ENCODE measurements at regions not wholly inside any gene's neighbourhood (a gene's known extent, or its start where the extent isn't known, plus 50 kb on each side); places are given as distances from the start of the nearest gene placed in this dataset.
A peak's percentile ranks its signal among the peaks of the same experiment; 100 is the strongest.

DNA sequence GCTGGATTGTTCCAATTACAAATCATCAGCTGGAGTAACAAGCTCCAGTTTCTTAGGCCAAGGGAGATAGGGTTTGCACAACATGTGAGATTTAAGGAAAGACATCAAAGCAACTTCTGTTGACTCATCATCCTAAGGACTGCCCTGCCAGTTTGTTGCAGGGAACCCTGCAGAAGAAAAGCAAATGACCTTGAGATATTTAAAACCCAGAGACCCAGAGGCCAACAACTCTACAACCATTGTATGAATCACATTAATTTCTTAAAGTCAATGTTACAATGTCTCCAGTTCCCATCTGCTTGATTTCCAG lies 491.8 kb upstream of the ACVR2A start:
- no peak overlapping the region for H3K9ac ChIP-seq (ENCODE audit: low read length)
- no peak overlapping the region for H3K27ac ChIP-seq (ENCODE audit: low read depth, low read length)
- no TSS peak for BruUV-seq (replicated peaks)
- ChIA-PET RAD21 (ENCODE audit: low non-redundant PET in 1 of 2, low total read pairs in 2 of 2, uncharacterized antibody in 2 of 2, unreplicated experiment in 2 of 2) (no interaction called here), POLR2A (no interaction called here), CTCF (no interaction called here)
- H3K4me1 ChIP-seq (ENCODE audit: control insufficient read depth in 1 of 2, insufficient read depth in 2 of 2, low read length in 2 of 2): no peaks in the 10 kb centered on the region
- no peaks in the 10 kb centered on the region for H4K20me1 ChIP-seq (ENCODE audit: insufficient read depth)
- intact Hi-C loops (cut with micrococcal nuclease): no loop called here
- no peak overlapping the region for H2AFZ ChIP-seq (ENCODE audit: low read depth, low read length, poor library complexity, severe bottlenecking)
- no peak for TF ChIP-seq ZFX (IDR thresholded peaks at IDR 0.05)
- peak; percentile 91 for TF ChIP-seq TCF7L2 (IDR thresholded peaks at IDR 0.05; ENCODE audit: borderline replicate concordance, extremely low read depth, insufficient read depth, insufficient read length)
- no peaks in the 10 kb centered on the region for H3K9me3 ChIP-seq (ENCODE audit: control insufficient read depth in 1 of 2, insufficient read depth in 1 of 2, low read depth in 1 of 2, low read length in 2 of 2)
- no peaks in the 10 kb centered on the region for H3K9me2 ChIP-seq (ENCODE audit: insufficient read depth)
- no peaks in the 10 kb centered on the region for H3K79me2 ChIP-seq (ENCODE audit: insufficient read depth, low read length)
- H3K36me3 ChIP-seq (ENCODE audit: control insufficient read depth in 1 of 2, insufficient read depth in 2 of 2, low read length in 2 of 2): no peaks in the 10 kb centered on the region
- H3K4me3 ChIP-seq (replicated peaks in 1 of 2; ENCODE audit: low read depth in 1 of 2, low read length in 2 of 2): no peak overlapping the region
- H3K27me3 ChIP-seq (ENCODE audit: insufficient read depth, low read length): no peaks in the 10 kb centered on the region
- ATAC-seq: no peak
- no peak for DNase-seq (ENCODE audit: low read depth, low spot score)
- no peak overlapping the region for H3K4me2 ChIP-seq (ENCODE audit: low read length)

DNA sequence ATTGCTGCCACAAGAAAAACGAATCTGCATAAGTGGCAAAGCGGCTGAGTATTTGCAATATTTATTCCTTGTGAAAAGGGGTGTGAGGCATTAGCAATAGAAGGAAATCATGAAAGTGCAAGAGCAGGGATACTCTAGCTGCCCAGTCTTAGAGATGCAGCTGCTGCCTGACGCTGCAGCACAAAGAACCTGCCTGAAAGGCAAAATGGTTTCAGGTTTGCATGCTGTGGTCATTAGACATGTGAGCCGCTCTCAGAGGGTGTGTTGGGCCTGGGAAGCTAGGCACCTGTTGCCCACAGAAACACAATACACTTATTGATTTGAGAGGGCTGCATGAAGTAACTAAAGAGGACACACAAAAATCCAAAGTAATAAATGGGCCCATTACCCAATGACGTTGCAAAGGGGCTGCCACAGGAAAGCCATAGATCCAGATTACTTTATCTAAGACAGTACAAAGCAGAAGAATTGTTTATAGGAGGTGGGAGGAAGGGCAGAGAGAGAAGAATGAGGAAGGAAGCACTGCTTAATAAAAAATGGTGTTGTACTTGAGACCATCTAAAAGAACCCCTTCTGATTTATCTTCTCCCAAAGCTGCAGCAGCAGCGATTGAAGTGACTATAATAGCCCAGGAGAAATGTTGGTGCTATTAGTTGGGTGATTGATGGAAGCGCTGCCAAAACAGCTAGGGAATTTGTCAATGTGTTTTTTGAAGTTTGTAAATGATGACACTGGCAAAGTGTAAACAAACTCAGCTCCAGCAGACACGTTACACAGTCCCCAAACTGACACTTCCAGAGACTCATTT lies 492.4 kb upstream of the ACVR2A start:
- Histone ChIP-seq H3K9me3 (ENCODE audit: control insufficient read depth in 1 of 2, insufficient read depth in 1 of 2, low read depth in 1 of 2, low read length in 2 of 2) (no peaks in the 10 kb centered on the region), H3K9ac (ENCODE audit: low read length) (no peak overlapping the region), H3K4me3 (replicated peaks in 1 of 2; ENCODE audit: low read depth in 1 of 2, low read length in 2 of 2) (no peak overlapping the region), H3K4me2 (ENCODE audit: low read length) (no peak overlapping the region), H3K36me3 (ENCODE audit: control insufficient read depth in 1 of 2, insufficient read depth in 2 of 2, low read length in 2 of 2) (no peaks in the 10 kb centered on the region), H3K27ac (ENCODE audit: low read depth, low read length) (no peak overlapping the region), H4K20me1 (ENCODE audit: insufficient read depth) (no peaks in the 10 kb centered on the region), H3K27me3 (ENCODE audit: insufficient read depth, low read length) (no peaks in the 10 kb centered on the region), H2AFZ (ENCODE audit: low read depth, low read length, poor library complexity, severe bottlenecking) (no peak overlapping the region), H3K79me2 (ENCODE audit: insufficient read depth, low read length) (no peaks in the 10 kb centered on the region), H3K9me2 (ENCODE audit: insufficient read depth) (no peaks in the 10 kb centered on the region), H3K4me1 (ENCODE audit: control insufficient read depth in 1 of 2, insufficient read depth in 2 of 2, low read length in 2 of 2) (no peaks in the 10 kb centered on the region)
- CTCF ChIA-PET: no interaction called here
- RAD21 ChIA-PET (ENCODE audit: low non-redundant PET in 1 of 2, low total read pairs in 2 of 2, uncharacterized antibody in 2 of 2, unreplicated experiment in 2 of 2): no interaction called here
- no peak for DNase-seq (ENCODE audit: low read depth, low spot score)
- BruUV-seq (replicated peaks): no TSS peak
- POLR2A ChIA-PET: no interaction called here
- no peak for ATAC-seq
- TF ChIP-seq FOSL1 (IDR thresholded peaks at IDR 0.05; ENCODE audit: low read depth): no peak
- intact Hi-C loops (cut with micrococcal nuclease): no loop called here
